ENCODE measurements at regions not wholly inside any gene's neighbourhood (a gene's known extent, or its start where the extent isn't known, plus 50 kb on each side); places are given as distances from the start of the nearest gene placed in this dataset.

DNA sequence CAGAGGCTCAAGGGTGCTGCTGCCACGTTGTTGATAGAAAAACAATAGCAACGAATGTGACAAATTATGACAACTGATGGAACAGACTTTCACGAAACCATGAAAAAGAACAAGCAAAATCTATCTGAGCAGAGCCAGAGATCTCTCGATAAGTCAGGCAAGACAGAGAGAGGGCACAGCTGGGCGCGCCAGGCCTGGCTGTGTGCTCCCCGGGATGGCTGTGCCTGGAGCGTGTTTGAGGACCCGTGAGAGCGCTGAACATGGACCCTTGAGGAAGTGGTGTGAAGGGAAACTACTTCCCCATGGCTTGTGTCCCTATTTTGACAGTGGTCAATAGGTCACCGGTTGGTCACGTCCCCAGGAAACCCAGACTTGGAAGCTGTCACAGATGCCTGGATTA is 83.1 kb upstream of the FGF3 start:
- H3K27me3 ChIP-seq, result no peaks in the 10 kb centered on the region
- no peaks in the 10 kb centered on the region for H3K4me1 ChIP-seq
- H3K27ac ChIP-seq, result no peak overlapping the region
- intact Hi-C loops (cut with DNase I; ENCODE audit: low total_unique reads), result no loop called here
- TF ChIP-seq POLR2A (IDR thresholded peaks at IDR 0.05) (no peak), CTCF (IDR thresholded peaks at IDR 0.05) (no peak), POLR2AphosphoS5 (IDR thresholded peaks at IDR 0.05) (no peak)
- no peak overlapping the region for H3K4me3 ChIP-seq
- DNase-seq (ENCODE audit: low spot score in 2 of 2), result no peak
- H3K36me3 ChIP-seq, result no peaks in the 10 kb centered on the region
- H3K9me3 ChIP-seq, result no peaks in the 10 kb centered on the region

DNA sequence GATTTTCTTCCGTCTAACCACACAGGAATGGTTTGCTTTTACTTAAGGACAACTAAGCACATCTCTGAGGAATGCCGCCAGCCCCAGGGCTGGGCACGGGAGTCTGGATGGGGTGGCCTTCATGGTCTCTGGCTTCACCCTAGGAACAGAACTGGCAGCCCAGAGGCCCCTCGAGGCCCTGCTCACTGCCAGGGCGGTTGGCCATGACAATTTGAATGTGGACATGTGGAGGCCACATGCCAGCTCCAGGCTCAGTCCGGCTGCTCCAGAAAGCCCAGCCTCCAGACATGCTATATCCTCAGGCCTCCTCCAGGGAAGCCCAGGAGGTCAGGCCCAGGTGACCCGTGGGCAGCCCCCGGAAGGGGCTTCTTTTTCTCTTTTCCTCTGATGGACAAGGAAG is 84.0 kb upstream of the FGF3 start:
- Histone ChIP-seq H3K9me3 (no peaks in the 10 kb centered on the region), H3K4me3 (no peak overlapping the region), H3K27ac (no peak overlapping the region), H3K36me3 (no peaks in the 10 kb centered on the region), H3K4me1 (no peaks in the 10 kb centered on the region), H3K27me3 (no peaks in the 10 kb centered on the region)
- intact Hi-C loops (cut with DNase I; ENCODE audit: low total_unique reads), result no loop called here
- TF ChIP-seq POLR2AphosphoS5 (IDR thresholded peaks at IDR 0.05), result no peak
- no peak for TF ChIP-seq CTCF (IDR thresholded peaks at IDR 0.05)
- TF ChIP-seq POLR2A (IDR thresholded peaks at IDR 0.05), result no peak
- no peak for DNase-seq (ENCODE audit: low spot score in 2 of 2)

DNA sequence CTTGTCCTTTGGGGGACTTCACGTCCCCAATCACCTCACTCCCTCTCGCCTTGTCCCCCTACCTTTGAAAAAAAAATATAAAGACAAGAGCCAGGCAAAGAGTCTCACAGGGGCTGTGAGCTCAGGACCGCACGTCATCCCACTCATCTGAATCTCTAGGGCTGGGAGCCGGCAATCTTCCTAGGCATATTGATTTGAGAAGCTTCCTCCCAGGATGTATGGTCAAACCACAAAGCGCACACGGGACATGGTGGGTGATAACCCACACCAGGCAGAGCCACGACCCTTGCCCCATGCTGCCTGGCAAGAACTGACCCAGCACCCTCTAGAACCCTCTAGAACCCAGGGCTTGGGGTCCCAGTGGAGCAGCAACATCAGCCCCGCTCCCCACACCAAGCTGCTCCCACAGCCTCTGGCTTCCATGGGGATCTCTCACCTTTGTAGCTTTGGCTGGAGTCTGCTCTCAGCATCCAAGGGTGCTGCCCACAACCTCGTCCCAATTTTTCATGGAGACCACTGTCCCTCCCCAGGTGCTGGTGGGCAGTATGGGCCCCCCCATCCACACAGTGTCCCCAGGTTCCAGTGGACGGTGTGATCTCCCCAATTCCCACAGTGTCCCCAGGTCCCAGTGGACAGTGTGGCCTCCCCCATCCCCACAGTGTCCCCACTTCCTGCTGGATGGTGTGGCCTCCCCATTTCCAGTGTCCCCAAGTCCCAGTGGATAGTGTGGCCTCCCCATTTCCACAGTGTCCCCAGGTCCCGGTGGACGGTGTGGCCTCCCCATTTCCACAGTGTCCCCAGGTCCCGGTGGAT is 85.2 kb upstream of the FGF3 start:
- Histone ChIP-seq H3K27me3 (no peaks in the 10 kb centered on the region), H3K27ac (no peak overlapping the region), H3K36me3 (no peaks in the 10 kb centered on the region), H3K9me3 (no peaks in the 10 kb centered on the region), H3K4me3 (no peak overlapping the region), H3K4me1 (no peaks in the 10 kb centered on the region)
- intact Hi-C loops (cut with DNase I; ENCODE audit: low total_unique reads), result no loop called here
- TF ChIP-seq POLR2AphosphoS5 (IDR thresholded peaks at IDR 0.05) (no peak), CTCF (IDR thresholded peaks at IDR 0.05) (no peak), POLR2A (IDR thresholded peaks at IDR 0.05) (no peak)
- DNase-seq (ENCODE audit: low spot score in 2 of 2), result no peak

GRCh38 chr11:69904974-69905535 is 85.8 kb upstream of the FGF3 start:
- no peaks in the 10 kb centered on the region for H3K27me3 ChIP-seq
- DNase-seq (ENCODE audit: low spot score in 2 of 2), result no peak

More at GRCh38 chr11:69904974-69905535, 85.8 kb upstream of the FGF3 start:
- intact Hi-C loops (cut with DNase I; ENCODE audit: low total_unique reads), result no loop called here
- Histone ChIP-seq H3K4me1 (no peaks in the 10 kb centered on the region), H3K9me3 (no peaks in the 10 kb centered on the region), H3K4me3 (no peak overlapping the region), H3K27ac (no peak overlapping the region), H3K36me3 (no peaks in the 10 kb centered on the region)
- TF ChIP-seq CTCF (IDR thresholded peaks at IDR 0.05) (no peak), POLR2AphosphoS5 (IDR thresholded peaks at IDR 0.05) (no peak), POLR2A (IDR thresholded peaks at IDR 0.05) (no peak)

All from breast epithelium (tissue), 4 donors.